ENCODE measurements at regions not wholly inside any gene's neighbourhood (a gene's known extent, or its start where the extent isn't known, plus 50 kb on each side); places are given as distances from the start of the nearest gene placed in this dataset.
A peak's percentile ranks its signal among the peaks of the same experiment; 100 is the strongest.
"Not testable (repeated sequence)": the region's sequence is repeated elsewhere in the genome, so short reads cannot be mapped to it uniquely, and the experiment has no call there.

- Mint-ChIP-seq H3K27me3 (peaks cover 0 to 4% of the 10 kb centered on the region in 2 donors), H3K27ac (no peak overlapping the region), H3K4me1 (peaks cover 0 to 2% of the 10 kb centered on the region in 2 donors), H3K4me3 (no peak overlapping the region), H3K36me3 (no peaks in the 10 kb centered on the region), H3K9me3 (no peaks in the 10 kb centered on the region)
- DNase-seq (no peak), ATAC-seq (replicated peaks) (no peak)
These were observed 202.3 kb downstream of the LRRC70 start for GRCh38 chr5:62780888-62781287.

GRCh38 chr5:62780230-62780629 lies 201.6 kb downstream of the LRRC70 start:
- Mint-ChIP-seq H3K9me3 (no peaks in the 10 kb centered on the region), H3K27me3 (peaks cover 0 to 4% of the 10 kb centered on the region in 2 donors), H3K36me3 (no peaks in the 10 kb centered on the region), H3K27ac (no peak overlapping the region), H3K4me3 (no peak overlapping the region), H3K4me1 (peaks cover 0 to 2% of the 10 kb centered on the region in 2 donors)
- no peak for ATAC-seq (replicated peaks)
- DNase-seq = no peak

GRCh38 chr5:62779010-62779422 lies 200.4 kb downstream of the LRRC70 start:
- peak; percentile 62 to 72 for ATAC-seq (replicated peaks)
- Mint-ChIP-seq H3K4me3 (peak overlapping the region in 1 of 2 donors; percentile 43), H3K36me3 (no peaks in the 10 kb centered on the region), H3K9me3 (no peaks in the 10 kb centered on the region), H3K27me3 (peaks cover 0 to 4% of the 10 kb centered on the region in 2 donors), H3K4me1 (peaks cover 0 to under 1% of the 10 kb centered on the region in 2 donors), H3K27ac (no peak overlapping the region)
- peak; percentile 1 for DNase-seq

- ATAC-seq (replicated peaks) (peak; percentile 36 to 64), DNase-seq (no peak)
- H3K4me1 Mint-ChIP-seq = no peaks in the 10 kb centered on the region
- H3K9me3 Mint-ChIP-seq = no peaks in the 10 kb centered on the region
- H3K27me3 Mint-ChIP-seq = peaks cover 0 to 4% of the 10 kb centered on the region in 2 donors
- no peak overlapping the region for H3K27ac Mint-ChIP-seq
- H3K36me3 Mint-ChIP-seq = no peaks in the 10 kb centered on the region
- peak overlapping the region in 1 of 2 donors; percentile 43 for H3K4me3 Mint-ChIP-seq
These were observed 199.8 kb downstream of the LRRC70 start for GRCh38 chr5:62778316-62779009.

GRCh38 chr5:62777081-62777480 lies 198.5 kb downstream of the LRRC70 start:
- not testable (repeated sequence) for H3K27ac Mint-ChIP-seq; H3K27me3 Mint-ChIP-seq; H3K36me3 Mint-ChIP-seq; H3K4me1 Mint-ChIP-seq; ATAC-seq (replicated peaks); H3K4me3 Mint-ChIP-seq; DNase-seq; H3K9me3 Mint-ChIP-seq

- not testable (repeated sequence) for H3K9me3 Mint-ChIP-seq; H3K4me3 Mint-ChIP-seq; H3K27ac Mint-ChIP-seq; H3K36me3 Mint-ChIP-seq; H3K27me3 Mint-ChIP-seq; ATAC-seq (replicated peaks); H3K4me1 Mint-ChIP-seq; DNase-seq
These were observed 198.0 kb downstream of the LRRC70 start for GRCh38 chr5:62776592-62776991.

- Mint-ChIP-seq H3K27me3 (no peaks in the 10 kb centered on the region), H3K27ac (no peak overlapping the region), H3K4me3 (no peak overlapping the region), H3K36me3 (no peaks in the 10 kb centered on the region), H3K4me1 (no peaks in the 10 kb centered on the region), H3K9me3 (no peaks in the 10 kb centered on the region)
- DNase-seq (no peak), ATAC-seq (replicated peaks) (no peak)
These were observed 194.8 kb downstream of the LRRC70 start for GRCh38 chr5:62773460-62773859.

GRCh38 chr5:62771341-62771740 lies 192.7 kb downstream of the LRRC70 start:
- no peak for ATAC-seq (replicated peaks)
- Mint-ChIP-seq H3K36me3 (no peaks in the 10 kb centered on the region), H3K27ac (no peak overlapping the region), H3K9me3 (no peaks in the 10 kb centered on the region), H3K27me3 (no peaks in the 10 kb centered on the region), H3K4me1 (no peaks in the 10 kb centered on the region), H3K4me3 (no peak overlapping the region)
- DNase-seq = no peak

GRCh38 chr5:62767650-62768049 lies 189.0 kb downstream of the LRRC70 start:
- Mint-ChIP-seq H3K27me3 (no peaks in the 10 kb centered on the region), H3K9me3 (no peaks in the 10 kb centered on the region), H3K27ac (no peak overlapping the region)

GRCh38 chr5:62767077-62767476 lies 188.5 kb downstream of the LRRC70 start:
- DNase-seq (no peak), ATAC-seq (replicated peaks) (no peak)
- H3K27ac Mint-ChIP-seq = no peak overlapping the region
- H3K4me1 Mint-ChIP-seq = peaks cover 4 to 9% of the 10 kb centered on the region in 2 donors
- no peaks in the 10 kb centered on the region for H3K36me3 Mint-ChIP-seq
- no peaks in the 10 kb centered on the region for H3K27me3 Mint-ChIP-seq
- H3K9me3 Mint-ChIP-seq = no peaks in the 10 kb centered on the region
- H3K4me3 Mint-ChIP-seq = no peak overlapping the region

More at GRCh38 chr5:62767650-62768049, 189.0 kb downstream of the LRRC70 start:
- H3K4me3 Mint-ChIP-seq = no peak overlapping the region
- DNase-seq (no peak), ATAC-seq (replicated peaks) (no peak)
- H3K36me3 Mint-ChIP-seq = no peaks in the 10 kb centered on the region
- H3K4me1 Mint-ChIP-seq = peaks cover 1 to 3% of the 10 kb centered on the region in 2 donors

- Mint-ChIP-seq H3K4me3 (no peak overlapping the region), H3K27me3 (no peaks in the 10 kb centered on the region), H3K9me3 (peaks cover 0 to 2% of the 10 kb centered on the region in 2 donors), H3K27ac (no peak overlapping the region), H3K36me3 (no peaks in the 10 kb centered on the region), H3K4me1 (peaks cover 7 to 13% of the 10 kb centered on the region in 2 donors)
- peak; percentile 75 to 87 for ATAC-seq (replicated peaks)
- no peak for DNase-seq
These were observed 183.9 kb downstream of the LRRC70 start for GRCh38 chr5:62762503-62762902.

GRCh38 chr5:62757686-62758085 lies 179.1 kb downstream of the LRRC70 start:
- not testable (repeated sequence) for H3K36me3 Mint-ChIP-seq; ATAC-seq (replicated peaks); DNase-seq; H3K27me3 Mint-ChIP-seq; H3K27ac Mint-ChIP-seq; H3K4me3 Mint-ChIP-seq; H3K9me3 Mint-ChIP-seq
- H3K4me1 Mint-ChIP-seq = peaks cover 6 to 10% of the 10 kb centered on the region in 2 donors

- H3K27me3 Mint-ChIP-seq; H3K4me1 Mint-ChIP-seq; ATAC-seq (replicated peaks); H3K27ac Mint-ChIP-seq; DNase-seq; H3K36me3 Mint-ChIP-seq; H3K9me3 Mint-ChIP-seq; H3K4me3 Mint-ChIP-seq: not testable (repeated sequence)
These were observed 174.4 kb downstream of the LRRC70 start for GRCh38 chr5:62752998-62753367.

GRCh38 chr5:62752056-62752997 lies 173.7 kb downstream of the LRRC70 start:
- not testable (repeated sequence) for H3K4me3 Mint-ChIP-seq; ATAC-seq (replicated peaks); H3K9me3 Mint-ChIP-seq; H3K36me3 Mint-ChIP-seq; DNase-seq; H3K4me1 Mint-ChIP-seq; H3K27ac Mint-ChIP-seq; H3K27me3 Mint-ChIP-seq

GRCh38 chr5:62742207-62742606 lies 163.6 kb downstream of the LRRC70 start:
- H3K4me3 Mint-ChIP-seq = no peak overlapping the region
- H3K9me3 Mint-ChIP-seq = no peaks in the 10 kb centered on the region
- no peak overlapping the region for H3K27ac Mint-ChIP-seq
- H3K36me3 Mint-ChIP-seq = no peaks in the 10 kb centered on the region
- no peaks in the 10 kb centered on the region for H3K4me1 Mint-ChIP-seq
- DNase-seq (no peak), ATAC-seq (replicated peaks) (no peak)
- H3K27me3 Mint-ChIP-seq = peaks cover 0 to 3% of the 10 kb centered on the region in 2 donors

Measured in stimulated activated naive B cell treated with anti-CD40 and anti-IgM and Interleukin-4, amounts not matched to agents 10 μg/mL and 1 μg/mL and 100 μg/mL, for 72 hours (primary cell).